GM21423 (cell line): ENCODE measurements at regions not wholly inside any gene's neighbourhood (a gene's known extent, or its start where the extent isn't known, plus 50 kb on each side); places are given as distances from the start of the nearest gene placed in this dataset.

Experiments
- ATAC-seq: cut with Tn5 transposase; IDR thresholded peaks from one replicate; pipeline ENCODE4 v1.9.1; 2021; ENCODE audit warnings: mild to moderate bottlenecking, moderate library complexity; ENCODE audit not compliant: unreplicated experiment

- no peak for ATAC-seq
Observed at GRCh38 chr5:175388531-175388930, 55.5 kb downstream of the DRD1 start.

- ATAC-seq = no peak
Observed at GRCh38 chr5:175387144-175387543, 56.8 kb downstream of the DRD1 start.

GRCh38 chr5:175386526-175386925 lies 57.5 kb downstream of the DRD1 start:
- no peak for ATAC-seq

GRCh38 chr5:175385691-175386362 lies 58.2 kb downstream of the DRD1 start:
- no peak for ATAC-seq

GRCh38 chr5:175384724-175385552 lies 59.0 kb downstream of the DRD1 start:
- no peak for ATAC-seq

GRCh38 chr5:175383350-175383749 lies 60.6 kb downstream of the DRD1 start:
- ATAC-seq = no peak

DNA sequence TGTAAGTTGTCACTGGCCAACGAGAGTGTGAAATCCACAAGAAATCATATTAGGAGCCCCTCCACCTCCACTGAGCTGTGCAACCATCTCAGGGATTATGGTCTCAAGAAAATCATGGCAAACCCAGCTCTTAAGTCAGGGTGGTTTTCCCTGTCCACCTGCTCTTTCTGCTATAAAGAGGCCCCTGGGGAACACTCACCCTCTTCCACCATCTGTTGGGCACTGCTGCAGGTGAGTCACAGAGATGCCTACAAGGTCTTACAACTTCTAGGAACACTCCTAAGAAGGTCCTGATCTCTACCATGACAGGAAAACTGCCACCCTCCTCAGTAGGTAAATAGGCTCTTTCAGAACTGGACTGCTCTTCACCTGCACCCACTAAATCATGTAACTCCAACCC lies 61.8 kb downstream of the DRD1 start:
- ATAC-seq = no peak

- no peak for ATAC-seq
Observed at GRCh38 chr5:175381130-175381529, 62.9 kb downstream of the DRD1 start.

- ATAC-seq = no peak
Observed at GRCh38 chr5:175380701-175381100, 63.3 kb downstream of the DRD1 start.

DNA sequence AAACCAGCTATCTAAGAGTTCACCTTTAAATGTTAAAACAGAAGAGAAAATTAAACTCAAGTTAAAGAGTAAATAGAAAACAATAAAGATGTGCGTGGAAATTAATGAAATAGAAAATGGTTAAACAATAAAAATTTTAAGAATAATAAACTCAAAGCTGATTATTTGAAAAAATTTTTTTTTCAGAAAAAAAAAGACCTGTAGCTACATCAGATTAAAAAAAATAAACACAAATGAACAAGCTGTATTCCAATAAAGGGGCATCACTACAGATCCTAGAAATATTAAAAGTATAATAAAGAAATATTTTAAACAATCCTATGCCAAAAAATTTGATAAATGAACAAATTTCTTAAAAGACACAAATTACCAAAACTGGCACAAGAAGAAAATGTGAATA lies 64.1 kb downstream of the DRD1 start:
- ATAC-seq = no peak

DNA sequence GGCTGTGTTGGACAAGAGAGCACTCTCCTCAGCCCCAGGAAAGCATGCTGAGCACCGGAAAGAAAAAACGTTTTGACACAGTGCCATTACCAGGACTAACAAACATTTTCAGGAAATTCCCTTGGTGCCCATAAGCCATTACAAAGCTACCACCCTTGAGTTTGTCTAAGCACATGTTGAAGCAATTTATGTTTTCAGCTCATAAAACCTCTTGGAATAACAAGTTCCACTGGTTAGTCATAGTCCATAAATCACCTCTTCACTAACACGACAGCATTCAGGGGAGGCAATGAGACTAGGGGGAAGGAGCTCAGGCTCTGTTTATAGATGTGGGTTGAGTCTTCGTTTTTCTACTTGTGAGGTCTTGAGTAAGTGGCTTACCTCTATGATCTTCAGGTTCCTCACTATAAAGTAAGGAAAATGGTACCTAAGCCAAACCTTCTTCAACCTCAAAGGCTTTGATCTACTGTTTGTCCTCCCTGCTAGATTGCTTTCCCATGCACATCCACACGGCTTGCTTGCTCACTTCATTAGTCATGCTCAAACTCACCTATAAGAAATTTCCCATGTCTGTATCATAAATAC lies 65.4 kb downstream of the DRD1 start:
- ATAC-seq = no peak

GRCh38 chr5:175377816-175378215 lies 66.2 kb downstream of the DRD1 start:
- ATAC-seq = no peak

DNA sequence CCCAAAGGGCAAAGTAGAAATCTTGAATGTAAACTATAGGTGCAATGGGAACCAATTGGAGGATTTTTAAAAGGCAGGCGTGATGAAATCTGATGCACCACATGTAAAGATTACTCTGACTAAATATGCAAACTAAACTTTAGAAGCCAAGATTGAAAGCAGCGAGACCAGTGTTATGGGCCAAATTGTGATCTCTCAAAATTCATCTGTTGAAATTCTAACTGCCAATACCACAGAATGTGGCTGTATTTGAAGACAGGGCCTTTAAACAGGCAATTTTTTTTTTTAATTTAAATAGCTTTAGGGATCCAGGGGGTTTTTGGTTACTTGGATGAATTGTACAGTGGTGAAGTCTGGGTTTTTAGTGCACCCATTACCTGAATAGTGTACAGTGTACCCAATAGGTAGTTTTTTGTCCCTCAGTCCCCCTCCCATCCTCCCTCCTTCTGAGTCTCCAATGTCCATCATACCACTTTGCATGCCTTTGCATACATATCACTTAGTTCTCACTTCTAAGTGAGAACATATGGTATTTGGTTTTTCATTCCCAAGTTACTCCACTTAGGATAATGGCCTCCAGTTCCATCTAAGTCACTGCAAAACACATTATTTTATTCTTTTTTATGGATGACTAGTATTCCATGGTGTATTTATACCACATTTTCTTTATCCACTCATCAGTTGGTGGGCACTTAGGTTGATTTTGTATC lies 69.7 kb downstream of the DRD1 start:
- ATAC-seq = no peak

GRCh38 chr5:175365866-175366265 lies 78.1 kb downstream of the DRD1 start:
- ATAC-seq = no peak

- no peak for ATAC-seq
Observed at GRCh38 chr5:175363300-175363699, 80.7 kb downstream of the DRD1 start.

DNA sequence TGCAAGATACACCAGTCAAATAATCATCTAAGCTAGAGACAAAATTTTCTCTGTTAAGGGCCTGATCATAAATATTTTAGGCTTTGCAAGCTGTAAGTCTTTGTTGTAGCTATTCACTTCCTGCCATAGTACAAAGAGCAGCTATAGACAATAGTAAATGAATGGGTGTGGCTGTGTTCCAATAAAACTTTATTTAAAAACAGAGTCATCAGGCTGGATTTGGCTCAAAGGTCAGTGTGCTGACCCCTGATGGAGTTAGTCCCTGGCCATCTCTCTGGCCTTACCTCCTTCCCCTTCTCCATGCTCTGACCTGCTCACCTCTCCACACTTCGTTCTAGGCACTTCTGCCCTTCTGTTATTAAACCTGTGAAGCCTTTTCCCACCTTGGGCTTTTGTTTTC lies 86.0 kb downstream of the DRD1 start:
- ATAC-seq = no peak

GRCh38 chr5:175356428-175356827 lies 87.6 kb downstream of the DRD1 start:
- no peak for ATAC-seq

DNA sequence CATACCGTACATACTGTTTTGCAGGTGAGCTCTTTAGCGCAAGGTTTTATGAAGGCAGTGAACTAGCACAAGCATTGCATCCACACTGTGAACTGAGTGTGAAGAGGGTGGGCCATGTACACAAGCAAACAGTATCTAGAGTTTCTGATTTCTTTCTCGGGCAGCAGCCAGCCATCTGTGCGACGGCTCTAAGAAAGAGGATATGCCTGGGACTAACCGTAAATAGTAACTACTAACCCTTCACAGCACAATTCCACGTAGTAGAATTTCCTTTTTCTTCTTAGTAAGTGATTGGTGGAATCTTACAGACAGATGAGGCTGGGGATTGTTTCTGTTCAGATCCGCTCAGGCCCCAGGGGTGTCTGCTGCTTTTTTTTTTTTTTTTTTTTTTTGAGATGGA lies 89.0 kb downstream of the DRD1 start:
- ATAC-seq = no peak

DNA sequence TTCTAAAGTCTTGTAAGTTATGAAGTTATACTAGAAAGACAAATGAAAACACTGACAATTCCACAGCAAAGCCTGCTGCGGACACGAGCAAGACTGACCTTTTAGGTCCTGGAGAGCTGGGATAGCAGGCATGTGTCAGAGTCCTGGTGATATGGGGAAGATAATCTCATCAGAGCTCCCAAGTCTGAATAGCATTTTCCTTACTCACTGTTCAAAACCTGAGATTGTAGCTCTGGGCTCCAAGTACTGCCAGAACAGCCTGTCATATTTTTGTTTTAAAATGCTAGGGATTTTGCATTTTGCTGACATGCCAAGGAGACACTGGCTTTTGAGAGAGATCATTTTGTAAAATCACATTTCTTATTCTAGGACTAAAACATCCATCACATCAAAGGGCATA lies 90.1 kb downstream of the DRD1 start:
- ATAC-seq = no peak

- no peak for ATAC-seq
Observed at GRCh38 chr5:175351897-175352590, 91.9 kb downstream of the DRD1 start.

DNA sequence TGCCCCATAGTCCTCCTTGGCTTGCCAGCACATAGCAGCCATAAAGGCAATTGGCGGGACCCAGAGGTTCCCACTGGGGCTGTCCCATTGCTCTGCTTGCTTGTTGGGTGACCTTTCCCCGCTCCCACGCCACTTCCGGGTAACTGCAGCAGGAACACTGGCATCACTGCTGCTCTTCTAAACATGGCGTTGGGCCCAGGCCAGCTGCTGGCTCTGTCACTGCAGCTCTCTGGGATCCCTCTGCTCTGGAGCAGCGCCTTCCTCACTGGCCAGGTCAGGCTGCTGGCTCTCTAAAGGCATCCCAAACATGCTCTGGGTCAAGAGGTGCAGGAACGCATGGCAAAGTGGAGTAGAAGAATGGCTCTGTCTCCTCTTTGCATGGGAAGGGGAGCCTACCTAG lies 92.9 kb downstream of the DRD1 start:
- ATAC-seq = no peak
